ENCODE measurements at regions not wholly inside any gene's neighbourhood (a gene's known extent, or its start where the extent isn't known, plus 50 kb on each side); places are given as distances from the start of the nearest gene placed in this dataset.

- ChIA-PET CTCF (interaction anchor here (0.9 to 1.0 kb wide), 2 partner anchors 10 to 31 kb away, joined by 3 read pairs; no protein-coding TSS in a partner anchor), POLR2A (ENCODE audit: unreplicated experiment) (no interaction called here)
- no peak overlapping the region for H2AK5ac ChIP-seq (ENCODE audit: low read depth, low read length)
- no peak overlapping the region for H3K23ac ChIP-seq (ENCODE audit: low read depth, low read length)
- no peak overlapping the region for H3K9ac ChIP-seq (ENCODE audit: low read depth, low read length)
- TF ChIP-seq BHLHE40 (IDR thresholded peaks at IDR 0.05; ENCODE audit: low read depth, low read length), result no peak
- no peak for TF ChIP-seq MAZ (IDR thresholded peaks at IDR 0.05; ENCODE audit: borderline replicate concordance, low read depth, low read length)
- TF ChIP-seq FOS (IDR thresholded peaks at IDR 0.05; ENCODE audit: low read depth, low read length), result no peak
- TF ChIP-seq NFE2L2 (IDR thresholded peaks at IDR 0.05; ENCODE audit: low read depth, low read length), result no peak
- no peak for TF ChIP-seq MXI1 (IDR thresholded peaks at IDR 0.05; ENCODE audit: borderline replicate concordance, low read depth, low read length)
- TF ChIP-seq RFX5 (IDR thresholded peaks at IDR 0.05; ENCODE audit: low read depth, low read length), result no peak
- no peak for TF ChIP-seq RCOR1 (IDR thresholded peaks at IDR 0.05; ENCODE audit: insufficient replicate concordance, low read length)
- no peak for TF ChIP-seq CHD1 (IDR thresholded peaks at IDR 0.05; ENCODE audit: low read depth, low read length)
- no peak for TF ChIP-seq CEBPB (IDR thresholded peaks at IDR 0.05; ENCODE audit: low read depth, low read length)
- TF ChIP-seq MAFK (IDR thresholded peaks at IDR 0.05; ENCODE audit: low read depth, low read length), result no peak
- TF ChIP-seq RAD21 (IDR thresholded peaks at IDR 0.05; ENCODE audit: low read length), result no peak
- H2BK5ac ChIP-seq (ENCODE audit: low read depth, low read length, poor library complexity, severe bottlenecking), result no peak overlapping the region
- H4K5ac ChIP-seq (ENCODE audit: low read depth, low read length), result no peak overlapping the region
- H3K27me3 ChIP-seq (ENCODE audit: control insufficient read depth, insufficient read depth, low read length), result peaks cover 15% of the 10 kb centered on the region
- H3K4me3 ChIP-seq (ENCODE audit: insufficient read depth, low read depth, low read length), result no peak overlapping the region
- H3K27ac ChIP-seq (ENCODE audit: insufficient read depth, low read length), result no peak overlapping the region
- H3K9me1 ChIP-seq (ENCODE audit: insufficient read depth, low read length), result no peaks in the 10 kb centered on the region
- H3K9me3 ChIP-seq (ENCODE audit: control insufficient read depth, insufficient read depth, low read length), result no peaks in the 10 kb centered on the region
- no peaks in the 10 kb centered on the region for H4K20me1 ChIP-seq (ENCODE audit: insufficient read depth, low read length)
- H3K56ac ChIP-seq (ENCODE audit: extremely low read depth, insufficient read depth, low read length), result no peak overlapping the region
- no peak overlapping the region for H2BK15ac ChIP-seq (ENCODE audit: low read depth, low read length)
- H3K4me2 ChIP-seq (ENCODE audit: low read depth, low read length), result no peak overlapping the region
- no peaks in the 10 kb centered on the region for H3K4me1 ChIP-seq (ENCODE audit: control insufficient read depth, insufficient read depth, low read length)
- in situ Hi-C loops (cut with MboI; ENCODE audit: low sequenced_read_pairs), result no loop called here
- H2BK20ac ChIP-seq (ENCODE audit: low read depth, low read length), result no peak overlapping the region
- H3K36me3 ChIP-seq (ENCODE audit: control insufficient read depth, insufficient read depth, low read length), result no peaks in the 10 kb centered on the region
- intact Hi-C loops (cut with micrococcal nuclease), result no loop called here
- no peak overlapping the region for H3K18ac ChIP-seq (ENCODE audit: low read depth, low read length)
- H4K8ac ChIP-seq (ENCODE audit: low read depth in 2 of 2, low read length in 2 of 2), result no peak overlapping the region
- no peak overlapping the region for H4K91ac ChIP-seq (ENCODE audit: insufficient read depth, low read depth, low read length)
- no peak overlapping the region for H2AFZ ChIP-seq (replicated peaks; ENCODE audit: low read length, poor library complexity)
- H3K4ac ChIP-seq (ENCODE audit: low read depth, low read length), result no peak overlapping the region
- no peak overlapping the region for H2AK9ac ChIP-seq (replicated peaks; ENCODE audit: low read depth, low read length, poor library complexity)
- no peak overlapping the region for H2BK120ac ChIP-seq (ENCODE audit: low read depth, low read length)
- no peak for ATAC-seq (ENCODE audit: low read depth)
- dilution Hi-C loops (cut with HindIII; ENCODE audit: low sequenced_read_pairs, unreplicated experiment), result no loop called here
- BruUV-seq (replicated peaks), result no TSS peak
- no peak overlapping the region for H3K14ac ChIP-seq (replicated peaks; ENCODE audit: low read depth, low read length)
- H3K79me1 ChIP-seq (ENCODE audit: low read depth in 1 of 2, low read length in 2 of 2), result no peaks in the 10 kb centered on the region
- no peak for DNase-seq
Observed at GRCh38 chr9:113817171-113817570, 58.9 kb upstream of the ZNF618 start.

Measured in IMR-90 (cell line).